ENCODE measurements at regions not wholly inside any gene's neighbourhood (a gene's known extent, or its start where the extent isn't known, plus 50 kb on each side); places are given as distances from the start of the nearest gene placed in this dataset.
A peak's percentile ranks its signal among the peaks of the same experiment; 100 is the strongest.

DNA sequence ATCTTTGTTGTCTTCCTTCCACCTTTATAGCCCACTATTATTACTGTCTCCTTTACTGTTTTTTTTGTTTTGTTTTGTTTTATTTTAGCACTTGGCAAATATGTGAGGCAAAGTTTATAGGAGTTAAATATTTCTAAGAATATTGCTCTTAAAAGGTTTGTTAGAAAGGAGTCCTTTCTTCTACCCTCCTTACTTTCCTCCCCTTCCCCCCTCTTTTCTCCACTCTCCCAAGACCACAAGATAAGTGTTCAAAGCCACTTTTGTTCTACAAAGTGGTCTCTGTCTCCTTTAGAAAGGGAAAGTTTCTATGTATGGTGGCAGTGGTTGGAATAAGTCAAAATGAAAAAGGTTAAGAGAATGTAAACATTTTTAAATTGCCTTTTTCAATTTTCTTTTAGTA lies 130.7 kb upstream of the TSC22D2 start:
- ATAC-seq (ENCODE audit: low read depth) = no peak
- ChIA-PET POLR2A (ENCODE audit: unreplicated experiment) (no interaction called here), CTCF (interaction anchor here (1.0 kb wide), 1 partner anchor 9 kb away, joined by 4 read pairs; no protein-coding TSS in a partner anchor)
- H4K8ac ChIP-seq (ENCODE audit: low read depth in 2 of 2, low read length in 2 of 2) = no peak overlapping the region; a peak in 1 of 4 replicates
- H3K79me1 ChIP-seq (ENCODE audit: low read depth in 1 of 2, low read length in 2 of 2) = no peaks in the 10 kb centered on the region
- BruUV-seq (replicated peaks) = no TSS peak
- 0 out of 2 replicates have a peak overlapping the region, but pooled peaks have one; percentile 6 for H4K91ac ChIP-seq (ENCODE audit: insufficient read depth, low read depth, low read length)
- no peak overlapping the region for H2BK20ac ChIP-seq (ENCODE audit: low read depth, low read length)
- H2AK9ac ChIP-seq (replicated peaks; ENCODE audit: low read depth, low read length, poor library complexity) = no peak overlapping the region
- peak overlapping the region; percentile 57 for H3K18ac ChIP-seq (ENCODE audit: low read depth, low read length)
- no peak overlapping the region for H3K14ac ChIP-seq (replicated peaks; ENCODE audit: low read depth, low read length)
- no peak overlapping the region for H2AFZ ChIP-seq (replicated peaks; ENCODE audit: low read length, poor library complexity)
- no peak overlapping the region for H3K4ac ChIP-seq (ENCODE audit: low read depth, low read length)
- DNase-seq = no peak
- no peak overlapping the region for H3K9ac ChIP-seq (ENCODE audit: low read depth, low read length)
- H3K9me1 ChIP-seq (ENCODE audit: insufficient read depth, low read length) = no peaks in the 10 kb centered on the region
- H3K56ac ChIP-seq (ENCODE audit: extremely low read depth, insufficient read depth, low read length) = no peak overlapping the region
- intact Hi-C loops (cut with micrococcal nuclease) = no loop called here
- no peaks in the 10 kb centered on the region for H3K27me3 ChIP-seq (ENCODE audit: control insufficient read depth, insufficient read depth, low read length)
- in situ Hi-C loops (cut with MboI; ENCODE audit: low sequenced_read_pairs) = no loop called here
- H3K27ac ChIP-seq (ENCODE audit: insufficient read depth, low read length) = no peak overlapping the region
- peaks cover 3% of the 10 kb centered on the region; the same call in 1 of the 2 replicates for H3K9me3 ChIP-seq (ENCODE audit: control insufficient read depth, insufficient read depth, low read length)
- H3K4me3 ChIP-seq (ENCODE audit: insufficient read depth, low read depth, low read length) = no peak overlapping the region
- no peak overlapping the region for H2BK5ac ChIP-seq (ENCODE audit: low read depth, low read length, poor library complexity, severe bottlenecking)
- H3K4me1 ChIP-seq (ENCODE audit: control insufficient read depth, insufficient read depth, low read length) = peaks cover 6% of the 10 kb centered on the region
- H3K4me2 ChIP-seq (ENCODE audit: low read depth, low read length) = no peak overlapping the region
- no peak overlapping the region for H3K23ac ChIP-seq (ENCODE audit: low read depth, low read length)
- dilution Hi-C loops (cut with HindIII; ENCODE audit: low sequenced_read_pairs, unreplicated experiment) = no loop called here
- no peak for TF ChIP-seq RCOR1 (IDR thresholded peaks at IDR 0.05; ENCODE audit: insufficient replicate concordance, low read length)
- TF ChIP-seq, protein P1, sequence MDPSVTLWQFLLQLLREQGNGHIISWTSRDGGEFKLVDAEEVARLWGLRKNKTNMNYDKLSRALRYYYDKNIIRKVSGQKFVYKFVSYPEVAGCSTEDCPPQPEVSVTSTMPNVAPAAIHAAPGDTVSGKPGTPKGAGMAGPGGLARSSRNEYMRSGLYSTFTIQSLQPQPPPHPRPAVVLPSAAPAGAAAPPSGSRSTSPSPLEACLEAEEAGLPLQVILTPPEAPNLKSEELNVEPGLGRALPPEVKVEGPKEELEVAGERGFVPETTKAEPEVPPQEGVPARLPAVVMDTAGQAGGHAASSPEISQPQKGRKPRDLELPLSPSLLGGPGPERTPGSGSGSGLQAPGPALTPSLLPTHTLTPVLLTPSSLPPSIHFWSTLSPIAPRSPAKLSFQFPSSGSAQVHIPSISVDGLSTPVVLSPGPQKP (IDR thresholded peaks at IDR 0.05; ENCODE audit: borderline replicate concordance, low read depth, low read length) = no peak
- TF ChIP-seq, protein P2, sequence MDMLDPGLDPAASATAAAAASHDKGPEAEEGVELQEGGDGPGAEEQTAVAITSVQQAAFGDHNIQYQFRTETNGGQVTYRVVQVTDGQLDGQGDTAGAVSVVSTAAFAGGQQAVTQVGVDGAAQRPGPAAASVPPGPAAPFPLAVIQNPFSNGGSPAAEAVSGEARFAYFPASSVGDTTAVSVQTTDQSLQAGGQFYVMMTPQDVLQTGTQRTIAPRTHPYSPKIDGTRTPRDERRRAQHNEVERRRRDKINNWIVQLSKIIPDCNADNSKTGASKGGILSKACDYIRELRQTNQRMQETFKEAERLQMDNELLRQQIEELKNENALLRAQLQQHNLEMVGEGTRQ (IDR thresholded peaks at IDR 0.05; ENCODE audit: low read depth, low read length) = no peak
- no peak for TF ChIP-seq NFE2L2 (IDR thresholded peaks at IDR 0.05; ENCODE audit: low read depth, low read length)
- TF ChIP-seq SMC3 (IDR thresholded peaks at IDR 0.05; ENCODE audit: low read depth, low read length) = no peak
- TF ChIP-seq RAD21 (IDR thresholded peaks at IDR 0.05; ENCODE audit: low read length) = no peak
- TF ChIP-seq FOS (IDR thresholded peaks at IDR 0.05; ENCODE audit: low read depth, low read length) = no peak
- no peak for TF ChIP-seq MAFK (IDR thresholded peaks at IDR 0.05; ENCODE audit: low read depth, low read length)
- no peak for TF ChIP-seq MXI1 (IDR thresholded peaks at IDR 0.05; ENCODE audit: borderline replicate concordance, low read depth, low read length)
- no peak for TF ChIP-seq BHLHE40 (IDR thresholded peaks at IDR 0.05; ENCODE audit: low read depth, low read length)
- no peak for TF ChIP-seq MAZ (IDR thresholded peaks at IDR 0.05; ENCODE audit: borderline replicate concordance, low read depth, low read length)
- H2AK5ac ChIP-seq (ENCODE audit: low read depth, low read length) = 0 out of 2 replicates have a peak overlapping the region, but pooled peaks have one; percentile 20
- no peak overlapping the region for H4K5ac ChIP-seq (ENCODE audit: low read depth, low read length)
- no peak overlapping the region for H2BK120ac ChIP-seq (ENCODE audit: low read depth, low read length)
- no peak overlapping the region; the same call in 2 of the 3 replicates for H2BK15ac ChIP-seq (ENCODE audit: low read depth, low read length)
- H4K20me1 ChIP-seq (ENCODE audit: insufficient read depth, low read length) = no peaks in the 10 kb centered on the region
- H3K36me3 ChIP-seq (ENCODE audit: control insufficient read depth, insufficient read depth, low read length) = no peaks in the 10 kb centered on the region

All from IMR-90 (cell line).